Endothelial cell of umbilical vein (primary cell): ENCODE measurements at regions not wholly inside any gene's neighbourhood (a gene's known extent, or its start where the extent isn't known, plus 50 kb on each side); places are given as distances from the start of the nearest gene placed in this dataset.

Source experiments
- BruUV-seq: library from RNA; stranded (reverse); fragments of 400-500 nt; replicated peaks from 2 replicates; lab custom pipeline; 2021; lab: Mats Ljungman, UMichigan
- CTCF ChIA-PET: fragments of 300-600, 350-600 bp; sonication (Branson Sonifier 250); formaldehyde crosslinking; loops from one replicate; lab custom pipeline; 2021; ENCODE audit warnings: antibody characterized with exemption, inconsistent platforms; lab: Charles Lee
- POLR2A ChIA-PET: fragments of 300-600, 350-600 bp; sonication (Branson Sonifier 250); formaldehyde crosslinking; loops from one replicate; lab custom pipeline; 2021; ENCODE audit warnings: antibody characterized with exemption, inconsistent platforms; lab: Charles Lee
- DNase-seq: peaks from one replicate; pipeline ENCODE4 v3.0.0-alpha.2; 2011; ENCODE audit warnings: low read depth, low spot score
- FAIRE-seq: peaks from 2 replicates; lab custom pipeline; 2011; peaks lifted over from hg19 to GRCh38; lab: Jason Lieb, UNC
- H2AFZ ChIP-seq: 2 replicates; pipeline ENCODE4 v1.6.0; 2012; ENCODE audit warnings: low read depth, low read length, control low read depth, inconsistent platforms
- H3K27ac ChIP-seq: 2 replicates; pipeline ENCODE4 v1.5.1; 2011; ENCODE audit warnings: low read depth, mild to moderate bottlenecking, control low read depth, low read length, moderate library complexity; ENCODE audit not compliant: insufficient read depth
- H3K27me3 ChIP-seq, 2 experiments: 2 replicates each; pipeline versions ENCODE4 v1.6.0 to v1.6.1; 2011; ENCODE audit warnings: low read length in 2 of 2, mixed read lengths in 1 of 2; ENCODE audit not compliant: control insufficient read depth in 2 of 2, insufficient read depth in 2 of 2
- H3K36me3 ChIP-seq, 2 experiments: 2 replicates in 1 of 2; 3 replicates in 1 of 2; pipeline ENCODE4 v1.5.1; 2011; ENCODE audit warnings: low read length in 2 of 2, mild to moderate bottlenecking in 1 of 2, moderate library complexity in 1 of 2; ENCODE audit not compliant: control insufficient read depth in 2 of 2, insufficient read depth in 2 of 2; ENCODE audit errors: extremely low read depth in 1 of 2
- H3K4me1 ChIP-seq: 3 replicates; pipeline ENCODE4 v1.5.1; 2011; ENCODE audit warnings: mild to moderate bottlenecking, low read length; ENCODE audit not compliant: control insufficient read depth, insufficient read depth; ENCODE audit errors: extremely low read depth
- H3K4me2 ChIP-seq: 2 replicates; pipeline ENCODE4 v1.6.1; 2011; ENCODE audit warnings: low read length, control low read depth, mixed read lengths; ENCODE audit not compliant: insufficient read depth
- H3K4me3 ChIP-seq, 3 experiments: fragments of 200-600 bp in 1 of 3; sonication (generic), shearing (Covaris generic) in 1 of 3; replicated peaks in 1 of 3; 2 replicates each; pipeline ENCODE4 v1.5.1; 2011 to 2016; ENCODE audit warnings: control low read depth in 3 of 3, low read length in 3 of 3, mild to moderate bottlenecking in 2 of 3, inconsistent platforms in 1 of 3, low read depth in 1 of 3, moderate library complexity in 1 of 3; ENCODE audit not compliant: insufficient read depth in 1 of 3
- H3K79me2 ChIP-seq: 2 replicates; pipeline ENCODE4 v1.6.0; 2012; ENCODE audit warnings: low read length, inconsistent platforms; ENCODE audit not compliant: control insufficient read depth, insufficient read depth
- H3K9ac ChIP-seq: replicated peaks from 2 replicates; pipeline ENCODE3; 2011; ENCODE audit warnings: low read length, control low read depth; ENCODE audit not compliant: insufficient read depth; ENCODE audit errors: extremely low read depth
- H3K9me1 ChIP-seq: replicated peaks from 3 replicates; pipeline ENCODE4 v1.6.0; 2011; ENCODE audit warnings: mild to moderate bottlenecking, low read length; ENCODE audit not compliant: control insufficient read depth, insufficient read depth; ENCODE audit errors: extremely low read depth
- H3K9me3 ChIP-seq: replicated peaks from 2 replicates; pipeline ENCODE4 v1.5.1; 2012; ENCODE audit warnings: low read length, inconsistent platforms; ENCODE audit not compliant: control insufficient read depth, insufficient read depth
- H4K20me1 ChIP-seq: replicated peaks from 2 replicates; pipeline ENCODE3; 2011; ENCODE audit warnings: mild to moderate bottlenecking, low read length; ENCODE audit not compliant: control insufficient read depth, insufficient read depth; ENCODE audit errors: extremely low read depth
- CTCF ChIP-seq, 2 donors: IDR thresholded peaks; 1 replicate in 1 of 2; 2 replicates in 1 of 2; pipeline ENCODE4 v1.5.1; 2011; ENCODE audit warnings: low read length in 2 of 2, mild to moderate bottlenecking in 2 of 2, moderate library complexity in 2 of 2, control low read depth in 1 of 2, inconsistent platforms in 1 of 2, low read depth in 1 of 2; ENCODE audit not compliant: insufficient read depth in 1 of 2; ENCODE audit errors: extremely low read depth in 1 of 2
- EZH2 ChIP-seq: IDR thresholded peaks from 2 replicates; pipeline ENCODE4 v1.6.1; 2012; ENCODE audit warnings: borderline replicate concordance, low read depth, mild to moderate bottlenecking, moderate library complexity, low read length, inconsistent platforms; ENCODE audit not compliant: severe bottlenecking
- FOS ChIP-seq: IDR thresholded peaks from 2 replicates; pipeline ENCODE4 v1.6.1; 2011; ENCODE audit warnings: mild to moderate bottlenecking, low read length, moderate library complexity, borderline replicate concordance; ENCODE audit not compliant: insufficient read depth
- GATA2 ChIP-seq: IDR thresholded peaks from 2 replicates; pipeline ENCODE4 v1.7.0; 2011; ENCODE audit warnings: low read depth, mild to moderate bottlenecking, moderate library complexity, mixed read lengths, low read length; ENCODE audit not compliant: insufficient read length, insufficient read depth
- JUN ChIP-seq: IDR thresholded peaks from 2 replicates; pipeline ENCODE4 v1.6.1; 2011; ENCODE audit warnings: borderline replicate concordance, low read depth; ENCODE audit not compliant: insufficient read length, insufficient read depth
- MAX ChIP-seq: IDR thresholded peaks from 2 replicates; pipeline ENCODE4 v1.6.1; 2011; ENCODE audit not compliant: insufficient read depth, insufficient read length
- MYC ChIP-seq: IDR thresholded peaks from one replicate; pipeline ENCODE4 v1.6.1; 2011; ENCODE audit warnings: mild to moderate bottlenecking, low read depth, low read length
- POLR2A ChIP-seq: IDR thresholded peaks from 2 replicates; pipeline ENCODE4 v1.6.1; 2012; ENCODE audit warnings: low read depth, mild to moderate bottlenecking, control low read depth, low read length
- POLR2AphosphoS5 ChIP-seq: IDR thresholded peaks from 2 replicates; pipeline ENCODE4 v1.6.1; 2012; ENCODE audit warnings: low read depth, mild to moderate bottlenecking, control low read depth, low read length, moderate library complexity; ENCODE audit not compliant: insufficient read depth
- dilution Hi-C: fragments of 300-500 bp; cut with MboI; formaldehyde crosslinking; loops from one replicate; pipeline ENCODE4 v1.15.0; 2019; ENCODE audit warnings: low sequenced_read_pairs; ENCODE audit not compliant: extremely low pct_ligation_motif_present
- intact Hi-C: fragments of 100-400 bp; cut with micrococcal nuclease; formaldehyde crosslinking; loops from one replicate; pipeline ENCODE4 v1.10.0; 2022

GRCh38 chr12:81953541-81953940, 194.4 kb upstream of the PPFIA2 start:
- H3K4me2 ChIP-seq, result no peak overlapping the region
- H3K27ac ChIP-seq, result no peak overlapping the region
- no peaks in the 10 kb centered on the region for H4K20me1 ChIP-seq
- DNase-seq, result no peak
- H3K9ac ChIP-seq, result no peak overlapping the region
- H3K27me3 ChIP-seq, result no peaks in the 10 kb centered on the region
- dilution Hi-C loops, result no loop called here
- no TSS peak for BruUV-seq
- H3K9me1 ChIP-seq, result no peaks in the 10 kb centered on the region
- H2AFZ ChIP-seq, result no peak overlapping the region
- H3K79me2 ChIP-seq, result no peaks in the 10 kb centered on the region
- intact Hi-C loops, result no loop called here
- no peak for TF ChIP-seq POLR2AphosphoS5
- no peak for FAIRE-seq
- no peaks in the 10 kb centered on the region for H3K36me3 ChIP-seq
- H3K9me3 ChIP-seq, result no peaks in the 10 kb centered on the region
- no peaks in the 10 kb centered on the region for H3K4me1 ChIP-seq
- POLR2A ChIA-PET, result no interaction called here
- H3K4me3 ChIP-seq, result no peak overlapping the region
- CTCF ChIA-PET, result no interaction called here

GRCh38 chr12:81950871-81951270, 191.7 kb upstream of the PPFIA2 start:
- POLR2A ChIA-PET, result no interaction called here
- no peak for FAIRE-seq
- intact Hi-C loops, result no loop called here
- H3K9me3 ChIP-seq, result no peaks in the 10 kb centered on the region
- no peak overlapping the region for H3K9ac ChIP-seq
- no peak for TF ChIP-seq POLR2A
- no peak for TF ChIP-seq JUN
- TF ChIP-seq MYC, result no peak
- no peak for TF ChIP-seq MAX
- no peak for TF ChIP-seq POLR2AphosphoS5
- no peak for TF ChIP-seq GATA2
- no peak for TF ChIP-seq FOS
- TF ChIP-seq EZH2, result no peak
- no peak for TF ChIP-seq CTCF (IDR thresholded peaks at IDR 0.05; ENCODE audit: extremely low read depth in 1 of 2, insufficient read depth in 1 of 2, low read depth in 1 of 2, low read length in 2 of 2)
- no peaks in the 10 kb centered on the region for H3K27me3 ChIP-seq
- no peaks in the 10 kb centered on the region for H3K4me1 ChIP-seq
- no TSS peak for BruUV-seq
- CTCF ChIA-PET, result interaction anchor here (1.3 kb wide), 1 partner anchor 9 kb away, joined by 4 read pairs; no protein-coding TSS in a partner anchor
- H3K9me1 ChIP-seq, result no peaks in the 10 kb centered on the region
- no peak overlapping the region for H2AFZ ChIP-seq
- no peak overlapping the region for H3K4me2 ChIP-seq
- no peak overlapping the region for H3K27ac ChIP-seq
- dilution Hi-C loops, result no loop called here
- H3K79me2 ChIP-seq, result no peaks in the 10 kb centered on the region
- DNase-seq, result no peak
- H3K36me3 ChIP-seq, result no peaks in the 10 kb centered on the region
- no peak overlapping the region for H3K4me3 ChIP-seq
- H4K20me1 ChIP-seq, result no peaks in the 10 kb centered on the region
